ENCODE measurements at regions not wholly inside any gene's neighbourhood (a gene's known extent, or its start where the extent isn't known, plus 50 kb on each side); places are given as distances from the start of the nearest gene placed in this dataset.

DNA sequence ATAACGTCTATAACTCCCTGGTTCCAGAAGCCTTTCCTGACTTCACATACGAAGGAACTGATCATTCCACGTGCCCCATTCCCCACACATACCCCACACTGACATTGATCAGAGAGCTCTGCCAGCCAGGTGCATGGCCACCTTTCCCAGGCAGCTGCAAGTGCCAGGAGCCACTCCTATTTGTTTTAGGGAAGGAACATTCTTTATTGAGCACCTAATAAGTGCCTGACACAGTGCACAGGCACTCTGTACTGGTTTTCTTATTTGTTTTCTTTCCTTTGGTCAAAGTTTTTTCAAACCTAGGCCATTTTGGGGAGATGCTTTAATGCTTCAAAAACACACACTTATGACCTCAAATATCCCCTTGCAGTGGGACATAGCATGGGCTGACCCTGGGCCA, 50.0 kb downstream of the PITPNM2 start:
- DNase-seq (ENCODE audit: low read depth in 2 of 3, low spot score in 2 of 3) = no peak

DNA sequence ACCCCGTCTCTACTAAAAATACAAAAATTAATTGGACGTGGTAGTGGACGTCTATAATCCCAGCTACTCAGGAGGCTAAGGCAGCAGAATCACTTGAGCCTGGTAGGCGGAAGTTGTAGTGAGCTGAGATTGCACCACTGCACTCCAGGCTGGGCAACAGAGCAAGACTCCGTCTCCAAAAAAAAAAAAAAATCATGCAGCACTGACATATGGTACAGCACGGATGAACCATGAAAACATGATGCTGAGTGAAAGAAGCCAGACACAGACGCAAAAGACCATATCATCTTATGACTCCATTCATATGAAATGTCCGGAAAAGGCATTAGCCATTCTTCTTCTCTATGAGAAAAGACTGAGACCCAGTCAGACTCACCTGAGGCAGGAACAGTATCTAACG, 50.4 kb downstream of the PITPNM2 start:
- no peak for DNase-seq (ENCODE audit: low read depth in 2 of 3, low spot score in 2 of 3)

DNA sequence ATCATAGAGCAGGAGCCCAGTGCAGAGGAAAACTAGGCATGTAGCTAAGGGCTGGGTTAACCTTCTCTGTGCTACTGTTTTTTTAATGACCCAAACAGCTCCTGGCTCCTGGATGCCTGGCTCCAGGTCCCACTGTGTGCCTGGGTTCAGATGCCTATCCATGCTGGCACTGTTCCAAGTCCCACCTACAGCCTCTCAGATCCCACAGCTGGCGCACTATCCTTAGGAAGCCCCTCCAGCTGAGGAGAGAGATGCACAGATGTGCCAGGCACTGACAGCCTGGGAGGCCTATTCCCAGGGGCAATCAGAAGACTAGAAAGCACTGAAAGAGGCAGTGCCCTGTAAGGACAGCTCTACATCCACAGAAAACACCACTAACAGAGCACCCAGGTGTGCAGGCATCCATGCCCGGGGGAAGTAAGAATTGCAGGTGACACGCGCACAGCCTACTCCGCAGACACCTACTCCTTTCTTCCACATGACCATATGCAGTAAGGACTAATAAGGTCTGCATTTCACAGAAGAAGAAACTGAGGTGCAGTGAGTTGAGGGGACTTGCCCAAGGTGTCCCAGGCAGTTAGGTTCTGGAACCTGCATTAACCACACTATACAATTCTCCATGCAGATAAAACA, 51.2 kb downstream of the PITPNM2 start:
- DNase-seq (ENCODE audit: low read depth in 2 of 3, low spot score in 2 of 3) = no peak

DNA sequence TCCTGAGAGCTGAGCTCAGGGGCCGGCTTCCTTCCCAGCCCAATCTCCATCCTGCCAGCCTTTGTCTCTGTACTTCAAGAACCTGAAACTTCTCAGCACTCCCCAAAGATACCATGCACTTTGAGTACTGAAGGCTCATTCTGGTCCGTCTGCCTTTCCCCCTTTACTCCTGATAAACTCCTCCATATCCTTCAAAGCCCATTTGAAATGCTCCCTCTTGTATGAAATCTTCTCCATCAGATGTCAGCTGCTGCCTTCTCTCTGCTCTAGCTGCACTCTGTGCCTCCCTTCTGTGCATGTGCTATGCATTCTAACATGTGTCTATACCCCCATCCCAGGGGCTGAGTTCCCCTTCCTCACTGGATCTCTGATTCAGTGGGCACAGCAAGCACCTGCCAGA, 52.1 kb downstream of the PITPNM2 start:
- no peak for DNase-seq (ENCODE audit: low read depth in 2 of 3, low spot score in 2 of 3)

DNA sequence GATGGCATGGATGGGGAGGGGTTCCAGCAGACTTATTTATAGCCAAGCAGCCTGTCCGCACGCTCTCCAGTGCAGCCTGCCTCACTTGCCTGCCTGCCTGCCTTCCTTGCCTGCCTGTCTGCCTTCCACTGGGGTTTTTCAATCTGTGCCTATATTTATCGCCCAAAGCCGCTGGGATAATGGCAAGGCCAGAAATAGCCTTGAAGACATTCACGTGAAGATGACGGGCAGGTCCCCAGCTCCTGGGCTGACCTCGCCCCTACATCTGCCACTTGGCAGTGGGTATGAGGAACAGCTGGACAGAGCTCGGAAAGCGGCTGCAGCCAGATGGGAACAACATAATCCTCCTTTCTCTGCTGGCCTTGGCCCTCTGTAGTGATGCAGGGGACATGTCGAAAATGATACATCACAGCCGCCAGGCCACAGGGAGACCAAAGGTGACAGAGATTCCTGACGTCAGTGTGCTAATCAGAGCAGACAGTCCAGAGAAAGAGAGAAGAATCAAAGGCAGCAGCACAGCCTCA, 53.3 kb downstream of the PITPNM2 start:
- DNase-seq (ENCODE audit: low read depth in 2 of 3, low spot score in 2 of 3) = no peak

DNA sequence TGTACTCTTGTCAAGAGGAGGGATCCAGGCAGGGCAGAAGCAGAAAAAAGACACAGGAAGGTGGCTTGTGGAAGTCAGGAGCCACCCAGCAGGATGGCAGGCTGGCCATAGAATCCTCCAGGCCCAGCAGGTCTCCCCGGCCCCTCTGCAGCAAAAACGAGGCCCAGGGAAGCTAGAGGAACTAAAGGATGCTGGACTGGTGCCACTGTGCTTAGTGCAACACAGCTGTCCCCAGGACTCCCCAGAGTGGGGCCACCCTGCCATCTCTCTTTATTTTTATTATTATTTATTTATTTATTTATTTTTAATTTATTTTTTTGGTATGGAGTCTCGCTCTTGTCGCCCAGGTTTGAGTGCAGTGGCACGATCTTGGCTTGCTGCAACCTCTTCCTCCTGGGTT, 54.1 kb downstream of the PITPNM2 start:
- DNase-seq (ENCODE audit: low read depth in 2 of 3, low spot score in 2 of 3) = no peak

DNA sequence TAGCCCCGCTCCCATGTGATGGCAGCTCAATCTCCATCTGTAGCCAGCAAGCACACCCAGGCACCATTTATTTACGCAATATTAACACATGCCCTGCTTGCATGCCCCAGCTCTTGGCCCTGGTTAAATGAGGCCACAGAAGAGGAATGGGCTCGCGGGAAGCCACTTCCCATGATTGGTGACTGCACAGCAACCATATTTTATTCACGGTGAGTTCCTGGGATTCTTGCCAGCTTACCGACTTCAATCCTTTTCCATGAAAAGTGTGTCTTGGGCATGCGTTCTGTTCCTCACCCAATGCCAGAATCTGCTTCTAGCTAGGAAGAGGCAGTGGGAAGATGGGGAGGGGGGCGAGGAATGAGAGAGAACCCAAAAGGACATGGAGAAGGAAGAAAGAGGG, 54.7 kb downstream of the PITPNM2 start:
- no peak for DNase-seq (ENCODE audit: low read depth in 2 of 3, low spot score in 2 of 3)

DNA sequence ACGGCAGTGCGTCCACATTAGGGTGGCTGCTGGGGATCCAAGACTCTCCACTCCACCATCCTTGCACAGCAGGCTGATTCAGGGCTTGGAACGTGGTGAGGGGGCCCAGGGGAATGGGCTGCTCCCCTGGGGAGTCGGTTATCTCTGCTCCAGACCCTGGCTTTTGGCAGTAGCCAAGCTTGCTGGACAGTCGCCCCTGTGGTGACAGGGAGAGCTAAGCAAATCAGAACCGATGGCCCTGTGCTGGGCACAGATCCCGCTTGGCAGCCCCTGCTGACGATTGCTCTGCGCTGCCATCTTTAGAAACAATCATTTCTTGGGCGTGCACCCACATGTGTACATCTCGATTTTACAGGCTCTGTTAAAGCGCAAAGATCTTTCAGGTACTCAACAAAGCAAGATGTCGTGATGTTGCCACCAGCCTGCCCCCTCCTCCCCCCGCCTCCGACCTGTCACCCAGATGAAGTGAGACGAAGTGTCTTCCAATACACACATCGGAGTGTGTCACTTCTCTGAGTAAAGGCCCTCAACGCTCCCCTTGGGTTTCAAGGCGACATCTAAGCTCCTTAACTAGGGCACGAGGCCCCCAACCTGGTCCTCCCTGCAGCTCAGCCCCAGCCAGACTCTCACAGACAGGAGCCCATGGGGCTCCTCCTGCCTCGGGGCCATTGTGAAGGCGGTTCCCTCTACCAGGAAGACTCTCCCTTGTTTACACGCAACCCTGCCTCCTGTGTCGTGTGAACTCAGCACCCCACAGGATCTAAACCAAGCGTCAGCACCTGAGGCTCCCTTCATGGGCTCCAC, 55.6 kb downstream of the PITPNM2 start:
- no peak for DNase-seq (ENCODE audit: low read depth in 2 of 3, low spot score in 2 of 3)

DNA sequence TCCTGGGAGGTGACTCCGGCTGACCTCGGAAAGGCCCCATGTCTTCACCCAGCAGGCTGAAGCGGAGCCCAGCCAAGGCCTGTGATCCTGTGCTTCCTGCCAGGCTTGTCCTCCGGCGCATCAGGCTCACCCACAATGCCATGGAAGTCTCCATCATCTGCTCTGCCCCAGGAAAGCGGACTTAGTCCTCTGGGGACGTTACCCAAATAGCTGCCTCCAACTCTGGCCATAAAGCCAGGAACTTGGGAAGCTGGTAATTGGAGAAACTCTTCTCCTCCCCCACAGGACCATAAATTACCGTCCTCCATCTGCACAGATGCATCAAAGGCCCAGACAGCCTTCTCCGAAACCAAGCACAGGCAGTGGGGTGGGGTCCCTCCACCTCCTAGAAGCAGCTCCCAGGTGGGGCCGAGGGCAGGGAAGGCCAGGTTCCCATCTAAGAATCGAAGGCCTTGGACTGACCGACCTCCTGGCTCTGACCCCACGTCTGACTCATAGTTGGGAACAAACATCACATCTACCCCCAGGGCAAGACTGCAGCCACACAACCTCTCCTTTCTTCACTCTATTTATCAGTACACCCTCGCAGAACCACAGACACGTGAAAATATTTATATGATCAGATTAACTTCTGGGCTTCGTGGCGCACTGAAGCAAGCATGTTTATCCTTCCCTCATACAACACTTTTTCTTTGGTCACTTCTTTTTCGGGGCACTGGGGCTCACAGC, 56.4 kb downstream of the PITPNM2 start:
- DNase-seq (ENCODE audit: low read depth in 2 of 3, low spot score in 2 of 3) = no peak

DNA sequence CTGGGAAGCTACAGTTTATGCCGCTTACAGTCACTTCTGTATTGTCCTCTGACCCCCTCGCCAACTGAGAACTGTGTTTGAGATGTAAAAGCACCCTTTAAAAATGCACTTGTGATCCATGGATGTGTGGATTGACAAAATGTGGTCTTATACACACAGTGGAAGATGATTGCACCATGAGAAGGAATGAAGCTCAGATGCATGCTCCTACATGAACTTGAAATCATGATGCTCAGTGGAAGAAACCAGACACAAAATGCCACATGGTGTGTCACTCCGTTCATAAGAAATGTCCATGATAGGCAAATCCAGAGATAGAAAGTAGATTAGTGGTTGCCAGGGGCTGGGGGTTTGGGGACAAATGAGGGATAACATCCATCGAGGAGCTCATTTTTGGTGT, 58.0 kb downstream of the PITPNM2 start:
- no peak for DNase-seq (ENCODE audit: low read depth in 2 of 3, low spot score in 2 of 3)

DNA sequence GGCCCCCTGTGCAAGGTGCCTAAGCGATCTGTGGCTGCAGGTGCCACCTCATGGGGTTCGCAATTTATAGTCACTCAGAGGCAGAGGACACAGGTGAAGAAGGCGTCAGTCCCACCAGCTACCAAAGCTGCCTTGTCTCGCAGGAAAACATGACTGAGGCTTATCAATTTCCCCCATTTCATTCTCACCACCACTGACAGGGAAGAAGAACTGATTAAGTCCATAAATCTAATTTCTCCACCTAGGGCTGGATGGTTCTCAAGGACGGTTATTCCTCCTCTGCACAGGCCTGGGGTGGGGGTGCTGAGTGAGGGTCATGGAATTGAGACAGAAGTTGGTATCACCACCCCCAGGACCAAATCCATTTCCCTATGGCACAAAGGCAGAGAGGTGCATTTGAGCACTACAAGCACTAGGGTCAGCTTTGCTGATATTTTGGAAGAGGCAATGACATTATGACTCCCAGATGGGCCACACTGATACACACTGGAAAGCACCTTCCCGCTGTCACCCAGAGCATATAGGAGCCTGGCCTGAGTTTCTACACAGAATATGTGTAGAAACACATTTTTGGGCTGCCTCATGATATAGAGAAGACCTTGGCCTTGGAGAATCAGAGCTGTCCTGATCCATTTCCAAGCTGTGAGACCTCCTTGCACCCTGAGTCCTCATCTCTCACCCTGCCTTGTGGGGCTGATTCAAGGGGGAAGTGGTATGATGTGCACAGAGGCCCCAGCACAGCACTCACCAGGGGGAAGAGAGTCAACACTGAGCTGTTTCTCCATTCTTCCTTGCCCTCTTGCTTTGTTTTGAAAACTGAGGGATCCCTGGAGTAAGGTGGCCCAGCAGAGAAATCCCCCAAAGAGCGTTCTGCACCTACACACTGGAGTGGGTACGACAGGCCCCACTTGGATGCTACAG, 59.4 kb downstream of the PITPNM2 start:
- no peak for DNase-seq (ENCODE audit: low read depth in 2 of 3, low spot score in 2 of 3)

DNA sequence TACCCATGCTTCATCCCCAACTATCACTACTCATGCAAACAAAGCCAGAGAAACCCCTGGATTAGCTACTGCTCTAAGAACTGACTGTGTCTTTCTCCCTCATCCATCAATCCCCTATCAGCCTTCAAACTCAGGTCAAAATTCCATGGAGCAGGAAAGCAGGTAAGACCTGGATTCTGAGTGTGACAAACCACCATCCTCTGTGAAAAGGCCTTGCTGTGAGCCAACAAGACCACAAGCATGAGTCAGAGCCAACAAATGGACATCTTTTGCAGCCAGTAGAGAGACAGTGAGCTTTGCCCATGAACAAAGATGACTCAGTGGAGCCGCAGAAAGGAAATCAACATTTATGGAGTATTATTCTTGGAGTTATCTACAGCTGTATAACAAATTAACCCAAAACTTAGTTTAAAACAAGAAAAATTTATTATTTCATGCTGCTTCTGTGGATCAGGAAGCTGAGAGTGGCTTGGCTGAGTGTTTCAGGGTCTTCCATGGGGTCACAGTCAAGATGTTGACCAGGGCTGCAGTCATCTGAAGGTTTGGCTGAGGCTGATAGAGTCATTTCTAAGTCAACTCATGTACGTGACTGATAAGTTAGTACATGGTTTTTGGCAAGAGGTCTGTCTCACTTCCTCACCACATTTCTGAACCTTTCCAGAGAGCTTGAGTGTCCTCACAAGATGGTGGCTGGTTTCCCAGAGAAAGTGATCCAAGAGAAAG, 61.1 kb downstream of the PITPNM2 start:
- DNase-seq (ENCODE audit: low read depth in 2 of 3, low spot score in 2 of 3) = no peak

DNA sequence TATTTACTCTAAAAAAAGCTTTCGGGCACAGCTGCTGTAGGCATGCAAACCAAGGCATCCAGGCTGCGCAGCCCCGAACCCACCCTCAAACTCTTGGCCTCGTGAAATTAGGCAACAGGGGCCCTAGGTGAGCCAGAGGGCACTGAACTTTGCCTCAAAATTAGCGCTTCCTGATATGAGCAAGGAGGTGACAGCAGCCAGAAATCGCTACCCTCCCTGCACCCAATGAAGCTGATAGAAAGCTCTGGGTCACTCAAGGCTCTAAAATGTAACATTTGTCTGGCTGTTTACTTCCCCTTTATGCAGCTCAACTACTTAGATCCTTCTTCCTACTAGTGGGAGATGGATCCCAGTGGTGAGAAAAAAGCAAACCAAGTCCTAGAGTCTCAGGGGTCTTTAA, 61.8 kb downstream of the PITPNM2 start:
- no peak for DNase-seq (ENCODE audit: low read depth in 2 of 3, low spot score in 2 of 3)

DNA sequence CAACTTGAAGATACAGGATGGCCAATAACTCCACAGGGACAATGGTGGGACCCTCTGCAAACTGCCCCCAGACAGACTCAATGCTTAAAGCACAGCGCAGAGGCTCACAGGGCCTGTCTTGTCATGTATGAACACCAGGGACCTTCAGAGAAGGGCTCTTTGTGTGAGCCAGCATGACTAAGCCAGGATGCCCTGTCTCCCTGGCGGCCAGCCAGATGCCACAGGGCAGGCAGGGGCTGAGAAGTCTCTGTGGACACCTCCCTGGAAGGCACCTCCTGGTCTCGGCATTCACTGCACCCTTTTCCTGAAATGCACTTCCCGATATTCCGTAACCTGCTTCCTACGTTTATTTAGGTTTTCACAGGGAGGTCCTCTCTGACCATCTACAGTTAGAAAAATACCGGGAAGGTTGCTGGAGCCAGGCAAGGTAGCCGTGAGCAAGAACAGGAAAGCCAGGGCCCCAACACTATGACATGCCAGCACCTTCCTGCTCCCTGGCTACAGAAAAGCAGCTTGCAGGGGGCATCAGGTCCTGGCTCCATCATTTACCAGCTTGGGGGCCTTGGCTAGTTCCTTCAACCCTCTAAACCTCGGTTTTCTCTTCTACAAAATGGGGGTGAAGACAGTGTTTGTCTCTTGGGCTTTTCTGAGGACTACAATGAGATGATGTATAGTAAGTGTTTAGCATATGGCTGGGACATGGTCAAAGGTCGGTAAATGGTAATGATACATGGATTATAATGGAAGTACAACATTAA, 65.0 kb downstream of the PITPNM2 start:
- DNase-seq (ENCODE audit: low read depth in 2 of 3, low spot score in 2 of 3) = no peak

DNA sequence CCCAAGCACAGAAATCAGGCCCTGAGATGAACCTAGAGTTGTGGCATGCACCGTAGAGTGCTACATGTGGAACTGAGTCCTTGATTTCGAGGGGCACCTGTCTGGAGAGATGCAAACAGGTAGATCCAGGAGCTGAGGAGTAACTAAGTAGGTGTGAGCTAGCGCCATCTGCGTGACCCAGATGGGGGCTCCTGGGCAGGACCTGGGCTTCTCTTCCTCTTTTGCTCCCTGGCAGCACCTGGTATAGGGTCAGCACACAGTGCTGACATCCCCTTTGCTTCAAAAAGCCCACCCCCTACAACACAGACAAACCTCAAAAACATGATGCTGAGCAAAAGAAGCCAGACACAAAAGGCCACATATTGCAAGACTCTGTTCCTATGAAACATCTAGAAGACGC, 65.8 kb downstream of the PITPNM2 start:
- no peak for DNase-seq (ENCODE audit: low read depth in 2 of 3, low spot score in 2 of 3)

DNA sequence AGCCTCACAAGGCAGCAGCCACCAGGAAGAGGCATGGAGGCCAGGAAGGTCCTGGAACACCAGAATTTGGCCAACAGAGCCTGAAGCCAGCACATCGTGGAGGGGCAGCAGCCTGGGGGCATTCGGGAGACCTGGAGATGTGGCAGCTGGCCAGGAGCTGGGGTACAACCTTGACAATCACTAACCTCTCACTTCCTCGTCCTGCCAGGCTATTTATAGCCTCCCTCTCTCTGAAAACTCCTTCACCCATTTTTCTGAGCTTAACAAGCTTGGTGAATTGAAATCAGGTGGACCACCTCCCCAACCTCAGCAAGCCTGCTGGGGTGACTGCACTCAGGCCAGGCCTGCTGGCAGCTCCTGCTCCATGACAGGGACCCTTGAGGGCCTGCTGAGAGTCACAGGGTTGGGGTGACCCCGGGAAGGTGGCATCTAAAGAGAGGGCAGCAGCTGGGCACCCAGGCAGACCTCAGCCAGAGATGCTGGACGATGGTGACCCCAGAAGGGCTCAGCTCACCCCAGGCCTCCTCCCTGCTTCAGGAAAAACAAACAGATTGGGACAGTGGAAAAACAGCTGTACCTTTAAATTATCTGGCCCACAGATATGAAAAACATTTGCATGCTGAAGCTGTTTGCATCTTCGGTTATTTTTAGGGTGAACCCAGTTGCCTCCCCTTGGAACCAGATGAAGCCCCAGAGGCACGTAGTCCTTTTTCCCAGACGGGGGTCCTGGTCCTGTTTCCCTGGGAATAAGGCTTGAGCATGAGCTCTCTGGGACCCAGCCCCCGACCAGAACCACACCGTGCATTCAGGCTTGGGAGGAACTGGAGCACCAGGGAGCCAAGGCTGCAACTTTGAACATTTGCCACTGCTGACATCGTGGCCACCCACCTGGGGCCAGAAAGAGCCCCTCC, 67.0 kb downstream of the PITPNM2 start:
- DNase-seq (ENCODE audit: low read depth in 2 of 3, low spot score in 2 of 3) = no peak

DNA sequence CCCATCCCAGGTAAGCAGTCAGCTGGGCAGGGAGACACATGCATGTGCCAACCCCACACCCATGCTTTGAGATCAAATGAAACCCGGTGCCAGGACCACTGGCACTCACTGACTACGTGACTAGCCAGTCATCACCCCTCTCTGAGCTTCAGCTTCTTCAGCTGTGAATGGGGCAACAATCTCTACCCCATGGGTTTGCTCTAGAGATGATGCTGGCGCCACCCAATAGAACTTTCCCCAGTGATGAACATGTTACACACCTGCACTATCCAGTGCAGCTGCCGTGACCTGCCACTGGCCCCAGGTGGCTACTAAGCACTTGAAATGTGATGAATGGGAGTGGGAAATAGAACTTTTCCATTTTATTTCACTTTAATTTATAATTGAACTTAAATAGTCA, 70.3 kb downstream of the PITPNM2 start:
- no peak for DNase-seq (ENCODE audit: low read depth in 2 of 3, low spot score in 2 of 3)

DNA sequence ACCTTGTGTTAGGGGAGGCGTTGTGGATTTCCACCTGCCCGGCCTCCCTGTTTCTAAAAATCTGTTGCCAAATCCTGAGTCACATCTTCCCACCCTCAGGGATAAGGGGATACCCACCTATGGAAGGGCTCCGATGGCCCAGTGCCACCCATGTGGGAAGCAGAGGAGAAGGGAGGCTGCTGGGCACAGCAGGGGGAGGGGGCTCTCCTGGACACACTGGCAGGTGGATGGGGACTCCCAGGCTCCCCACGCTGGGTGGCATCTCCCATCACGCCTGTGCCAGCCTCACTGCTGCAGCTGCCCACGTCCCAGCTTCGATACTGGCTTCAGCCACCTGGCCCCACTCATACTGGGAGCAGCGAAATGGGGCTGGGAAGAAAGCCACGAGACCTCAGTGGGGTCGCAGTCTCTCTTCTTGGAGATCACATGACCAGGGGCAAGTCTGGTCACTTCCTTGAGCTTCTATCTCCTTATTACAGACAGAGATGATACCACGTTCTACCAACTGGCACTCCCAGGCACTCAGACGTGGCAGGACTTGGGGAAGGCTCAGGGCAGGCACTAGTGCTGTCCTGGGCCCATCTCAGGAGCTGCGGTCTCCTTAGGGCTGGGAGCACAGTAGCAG, 72.2 kb downstream of the PITPNM2 start:
- DNase-seq (ENCODE audit: low read depth in 2 of 3, low spot score in 2 of 3) = no peak

All from activated CD8-positive, alpha-beta memory T cell treated with anti-CD3 and anti-CD28 coated beads for 48 hours (primary cell).